Neural crest cell (in vitro differentiated cells): ENCODE measurements at regions not wholly inside any gene's neighbourhood (a gene's known extent, or its start where the extent isn't known, plus 50 kb on each side); places are given as distances from the start of the nearest gene placed in this dataset.

Experiments
- DNase-seq: peaks from one replicate; pipeline ENCODE4 v3.0.0; 2021; ENCODE audit warnings: low read depth, mixed read lengths, low spot score
- H3K27ac Mint-ChIP-seq: one replicate; pipeline ENCODE4 v1.8.0; 2021; ENCODE audit warnings: mild to moderate bottlenecking, mixed read lengths; ENCODE audit not compliant: unreplicated experiment
- H3K27me3 Mint-ChIP-seq: 2 replicates; pipeline ENCODE4 v1.8.0; 2021; ENCODE audit warnings: low read depth, mild to moderate bottlenecking, mixed read lengths
- H3K36me3 Mint-ChIP-seq: 2 replicates; pipeline ENCODE4 v1.8.0; 2021; ENCODE audit warnings: low read depth, mild to moderate bottlenecking, mixed read lengths
- H3K4me1 Mint-ChIP-seq: 2 replicates; pipeline ENCODE4 v1.8.0; 2021; ENCODE audit warnings: mixed read lengths
- H3K4me3 Mint-ChIP-seq: one replicate; pipeline ENCODE4 v1.8.0; 2021; ENCODE audit warnings: mild to moderate bottlenecking, mixed read lengths
- H3K9me3 Mint-ChIP-seq: 2 replicates; pipeline ENCODE4 v1.8.0; 2021; ENCODE audit warnings: mixed read lengths
- TF ChIP-seq, protein P1 (sequence below): fragments of 200-600 bp; sonication (generic); conservative IDR thresholded peaks from 2 replicates; pipeline ENCODE4 v1.5.0; 2021; ENCODE audit warnings: antibody characterized with exemption, mild to moderate bottlenecking

DNA sequence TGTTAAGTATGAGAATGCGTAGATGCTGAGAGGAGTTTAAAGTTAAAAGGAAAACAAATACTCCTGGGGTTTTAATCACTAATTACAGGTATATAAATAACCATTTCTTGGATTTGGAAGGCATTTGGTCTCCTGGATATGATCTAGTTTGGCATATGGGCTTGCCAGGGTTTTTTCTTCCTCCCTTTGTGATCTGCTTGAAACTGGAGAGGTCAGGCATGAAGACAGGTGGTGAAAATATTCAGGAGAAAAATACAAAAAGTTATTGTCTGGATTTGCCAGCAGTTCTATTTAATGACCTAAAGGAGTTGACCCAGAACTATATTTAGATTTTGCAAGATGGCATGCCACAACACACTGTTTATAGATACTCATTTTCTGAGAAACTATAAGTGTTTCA, 136.3 kb downstream of the DIPK2A start:
- TF ChIP-seq, protein P1, sequence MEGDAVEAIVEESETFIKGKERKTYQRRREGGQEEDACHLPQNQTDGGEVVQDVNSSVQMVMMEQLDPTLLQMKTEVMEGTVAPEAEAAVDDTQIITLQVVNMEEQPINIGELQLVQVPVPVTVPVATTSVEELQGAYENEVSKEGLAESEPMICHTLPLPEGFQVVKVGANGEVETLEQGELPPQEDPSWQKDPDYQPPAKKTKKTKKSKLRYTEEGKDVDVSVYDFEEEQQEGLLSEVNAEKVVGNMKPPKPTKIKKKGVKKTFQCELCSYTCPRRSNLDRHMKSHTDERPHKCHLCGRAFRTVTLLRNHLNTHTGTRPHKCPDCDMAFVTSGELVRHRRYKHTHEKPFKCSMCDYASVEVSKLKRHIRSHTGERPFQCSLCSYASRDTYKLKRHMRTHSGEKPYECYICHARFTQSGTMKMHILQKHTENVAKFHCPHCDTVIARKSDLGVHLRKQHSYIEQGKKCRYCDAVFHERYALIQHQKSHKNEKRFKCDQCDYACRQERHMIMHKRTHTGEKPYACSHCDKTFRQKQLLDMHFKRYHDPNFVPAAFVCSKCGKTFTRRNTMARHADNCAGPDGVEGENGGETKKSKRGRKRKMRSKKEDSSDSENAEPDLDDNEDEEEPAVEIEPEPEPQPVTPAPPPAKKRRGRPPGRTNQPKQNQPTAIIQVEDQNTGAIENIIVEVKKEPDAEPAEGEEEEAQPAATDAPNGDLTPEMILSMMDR = no peak
- Mint-ChIP-seq H3K36me3 (no peaks in the 10 kb centered on the region), H3K27me3 (no peaks in the 10 kb centered on the region), H3K9me3 (peaks cover 4% of the 10 kb centered on the region), H3K4me3 (no peak overlapping the region), H3K4me1 (peaks cover 14% of the 10 kb centered on the region), H3K27ac (no peak overlapping the region)
- DNase-seq = no peak

- Mint-ChIP-seq H3K4me3 (no peak overlapping the region), H3K27me3 (no peaks in the 10 kb centered on the region), H3K9me3 (peaks cover 4% of the 10 kb centered on the region), H3K27ac (no peak overlapping the region), H3K4me1 (peaks cover 16% of the 10 kb centered on the region), H3K36me3 (no peaks in the 10 kb centered on the region)
- DNase-seq = no peak
- TF ChIP-seq, protein P1 = no peak
These were observed 138.3 kb downstream of the DIPK2A start for GRCh38 chr3:144109944-144110343.

DNA sequence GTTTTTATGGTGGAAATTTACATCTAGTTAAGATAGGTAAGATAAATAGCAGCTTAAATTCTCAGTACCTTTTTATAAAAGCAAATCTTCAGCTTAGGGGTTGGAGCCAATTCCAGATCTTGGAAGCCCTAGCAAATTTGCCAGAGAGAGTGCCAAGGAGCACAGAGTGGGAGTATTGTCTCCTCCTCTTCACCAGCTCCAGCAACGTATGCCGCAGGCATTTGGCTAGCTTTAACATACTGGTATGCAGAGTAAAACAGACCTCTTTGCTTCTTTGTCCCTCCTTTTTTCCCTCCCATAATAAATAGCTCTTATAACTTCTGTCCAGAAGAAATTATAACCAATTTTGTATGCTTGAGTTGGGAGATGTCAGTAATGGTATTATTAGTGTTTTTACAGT, 140.4 kb downstream of the DIPK2A start:
- DNase-seq = no peak
- TF ChIP-seq, protein P1 = no peak
- peaks cover 21% of the 10 kb centered on the region for H3K4me1 Mint-ChIP-seq
- H3K27ac Mint-ChIP-seq = no peak overlapping the region
- no peak overlapping the region for H3K4me3 Mint-ChIP-seq
- no peaks in the 10 kb centered on the region for H3K27me3 Mint-ChIP-seq
- H3K36me3 Mint-ChIP-seq = no peaks in the 10 kb centered on the region
- peaks cover 1% of the 10 kb centered on the region for H3K9me3 Mint-ChIP-seq

DNA sequence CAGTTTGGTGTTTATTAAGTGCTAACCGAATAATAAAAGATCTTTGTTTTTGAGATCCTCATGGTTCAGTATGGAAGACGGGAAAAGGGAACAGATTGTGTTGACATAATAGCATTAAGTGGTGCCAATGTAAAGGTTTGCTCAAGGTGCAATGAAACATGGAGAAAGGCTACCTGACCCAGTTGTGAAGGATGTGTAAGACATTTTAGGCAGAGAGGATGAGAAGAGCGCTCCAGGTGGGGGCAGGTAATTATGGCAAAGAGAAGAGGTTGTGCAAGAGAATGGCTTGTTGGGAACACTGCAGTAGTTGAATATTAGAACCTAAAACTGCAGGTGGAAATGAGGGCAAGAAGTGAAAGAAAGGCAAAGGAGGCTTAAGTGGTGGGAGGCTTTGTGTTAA, 140.8 kb downstream of the DIPK2A start:
- Mint-ChIP-seq H3K4me3 (no peak overlapping the region), H3K36me3 (no peaks in the 10 kb centered on the region), H3K27ac (no peak overlapping the region), H3K9me3 (no peaks in the 10 kb centered on the region), H3K4me1 (peaks cover 21% of the 10 kb centered on the region), H3K27me3 (no peaks in the 10 kb centered on the region)
- TF ChIP-seq, protein P1 = no peak
- no peak for DNase-seq

GRCh38 chr3:144114767-144115166, 143.1 kb downstream of the DIPK2A start:
- TF ChIP-seq, protein P1 = no peak
- DNase-seq = no peak
- no peaks in the 10 kb centered on the region for H3K27me3 Mint-ChIP-seq
- no peaks in the 10 kb centered on the region for H3K36me3 Mint-ChIP-seq
- H3K27ac Mint-ChIP-seq = peak overlapping the region; percentile 68
- H3K4me3 Mint-ChIP-seq = no peak overlapping the region
- H3K9me3 Mint-ChIP-seq = peaks cover 5% of the 10 kb centered on the region
- H3K4me1 Mint-ChIP-seq = peaks cover 28% of the 10 kb centered on the region

GRCh38 chr3:144119633-144120032, 148.0 kb downstream of the DIPK2A start:
- Mint-ChIP-seq H3K4me3 (no peak overlapping the region), H3K9me3 (peaks cover 5% of the 10 kb centered on the region), H3K36me3 (no peaks in the 10 kb centered on the region), H3K27ac (no peak overlapping the region), H3K4me1 (peaks cover 30% of the 10 kb centered on the region), H3K27me3 (no peaks in the 10 kb centered on the region)
- DNase-seq = no peak
- TF ChIP-seq, protein P1 = no peak
